ENCODE measurements at regions not wholly inside any gene's neighbourhood (a gene's known extent, or its start where the extent isn't known, plus 50 kb on each side); places are given as distances from the start of the nearest gene placed in this dataset.

- Histone ChIP-seq H3K27me3 (no peaks in the 10 kb centered on the region), H3K4me3 (no peak overlapping the region), H3K4me1 (ENCODE audit: low read depth) (no peaks in the 10 kb centered on the region), H3K27ac (no peak overlapping the region), H3K36me3 (no peaks in the 10 kb centered on the region), H3K9me3 (ENCODE audit: low read depth) (no peaks in the 10 kb centered on the region)
- DNase-seq (ENCODE audit: low read depth in 1 of 2, low spot score in 1 of 2) = no peak
- TF ChIP-seq CTCF (IDR thresholded peaks at IDR 0.05; ENCODE audit: low read depth, low read length) = no peak
Measured at GRCh38 chr4:120005527-120005926, 61.1 kb downstream of the MAD2L1 start.

GRCh38 chr4:120005076-120005475 is 61.6 kb downstream of the MAD2L1 start:
- no peak for DNase-seq (ENCODE audit: low read depth in 1 of 2, low spot score in 1 of 2)
- no peak for TF ChIP-seq CTCF (IDR thresholded peaks at IDR 0.05; ENCODE audit: low read depth, low read length)
- H3K9me3 ChIP-seq (ENCODE audit: low read depth) = no peaks in the 10 kb centered on the region
- H3K4me1 ChIP-seq (ENCODE audit: low read depth) = no peaks in the 10 kb centered on the region
- H3K27me3 ChIP-seq = no peaks in the 10 kb centered on the region
- no peaks in the 10 kb centered on the region for H3K36me3 ChIP-seq
- H3K4me3 ChIP-seq = no peak overlapping the region
- no peak overlapping the region for H3K27ac ChIP-seq

GRCh38 chr4:120004054-120004453 is 62.6 kb downstream of the MAD2L1 start:
- Histone ChIP-seq H3K36me3 (no peaks in the 10 kb centered on the region), H3K27ac (no peak overlapping the region), H3K4me1 (ENCODE audit: low read depth) (no peaks in the 10 kb centered on the region), H3K27me3 (no peaks in the 10 kb centered on the region), H3K4me3 (no peak overlapping the region), H3K9me3 (ENCODE audit: low read depth) (no peaks in the 10 kb centered on the region)
- no peak for TF ChIP-seq CTCF (IDR thresholded peaks at IDR 0.05; ENCODE audit: low read depth, low read length)
- DNase-seq (ENCODE audit: low read depth in 1 of 2, low spot score in 1 of 2) = no peak

- no peak overlapping the region for H3K4me3 ChIP-seq
Measured at GRCh38 chr4:120003193-120003592, 63.5 kb downstream of the MAD2L1 start.

GRCh38 chr4:120001850-120002249 is 64.8 kb downstream of the MAD2L1 start:
- no peak for TF ChIP-seq CTCF (IDR thresholded peaks at IDR 0.05; ENCODE audit: low read depth, low read length)
- H3K27me3 ChIP-seq = no peaks in the 10 kb centered on the region
- H3K9me3 ChIP-seq (ENCODE audit: low read depth) = no peaks in the 10 kb centered on the region
- no peak overlapping the region for H3K4me3 ChIP-seq
- H3K36me3 ChIP-seq = no peaks in the 10 kb centered on the region
- H3K27ac ChIP-seq = no peak overlapping the region
- no peak for DNase-seq (ENCODE audit: low read depth in 1 of 2, low spot score in 1 of 2)
- no peaks in the 10 kb centered on the region for H3K4me1 ChIP-seq (ENCODE audit: low read depth)

More at GRCh38 chr4:120003193-120003592, 63.5 kb downstream of the MAD2L1 start:
- TF ChIP-seq CTCF (IDR thresholded peaks at IDR 0.05; ENCODE audit: low read depth, low read length) = no peak
- Histone ChIP-seq H3K27me3 (no peaks in the 10 kb centered on the region), H3K9me3 (ENCODE audit: low read depth) (no peaks in the 10 kb centered on the region), H3K36me3 (no peaks in the 10 kb centered on the region), H3K27ac (no peak overlapping the region), H3K4me1 (ENCODE audit: low read depth) (no peaks in the 10 kb centered on the region)
- no peak for DNase-seq (ENCODE audit: low read depth in 1 of 2, low spot score in 1 of 2)

All from cardiac muscle cell (in vitro differentiated cells and primary cell).